OCI-LY7 (cell line): ENCODE measurements at regions not wholly inside any gene's neighbourhood (a gene's known extent, or its start where the extent isn't known, plus 50 kb on each side); places are given as distances from the start of the nearest gene placed in this dataset.

Experiments
- BruUV-seq: library from RNA; stranded (reverse); fragments of 400-500 nt; replicated peaks from 2 replicates; lab custom pipeline; 2021; lab: Mats Ljungman, UMichigan
- CTCF ChIA-PET: fragments of 300-600 bp; sonication (Branson Sonifier 250); formaldehyde crosslinking; loops from one replicate; lab custom pipeline; 2022; ENCODE audit warnings: antibody characterized with exemption; ENCODE audit not compliant: unreplicated experiment; lab: Charles Lee
- POLR2A ChIA-PET: fragments of 300-600 bp; sonication (Branson Sonifier 250); formaldehyde crosslinking; loops from one replicate; lab custom pipeline; 2022; ENCODE audit warnings: antibody characterized with exemption; lab: Charles Lee
- DNase-seq: peaks from one replicate; pipeline ENCODE4 v3.0.0-alpha.2; 2015; ENCODE audit warnings: low spot score
- H2AFZ ChIP-seq: fragments of 200-600 bp; sonication (generic), shearing (Covaris generic); 2 replicates; pipeline ENCODE4 v1.6.1; 2014; ENCODE audit warnings: mild to moderate bottlenecking, antibody characterized with exemption, low read length, moderate library complexity
- H3K27ac ChIP-seq: fragments of 200-600 bp; sonication (generic); 2 replicates; pipeline ENCODE4 v1.5.1; 2014; ENCODE audit warnings: mixed run types, low read depth, mild to moderate bottlenecking, moderate library complexity, low read length, inconsistent platforms; ENCODE audit not compliant: poor library complexity, severe bottlenecking
- H3K36me3 ChIP-seq: fragments of 200-600 bp; sonication (generic); 2 replicates; pipeline ENCODE4 v1.6.1; 2014; ENCODE audit warnings: mild to moderate bottlenecking, antibody characterized with exemption, low read length, moderate library complexity, mixed read lengths; ENCODE audit not compliant: insufficient read depth
- H3K4me1 ChIP-seq: fragments of 200-600 bp; sonication (generic); 2 replicates; pipeline ENCODE4 v1.5.1; 2014; ENCODE audit warnings: mild to moderate bottlenecking, low read length; ENCODE audit not compliant: insufficient read depth, poor library complexity, severe bottlenecking
- H3K4me2 ChIP-seq: fragments of 200-600 bp; sonication (generic); 2 replicates; pipeline ENCODE4 v1.6.1; 2014; ENCODE audit warnings: mild to moderate bottlenecking, low read length
- H3K4me3 ChIP-seq: fragments of 200-600 bp; sonication (generic); 2 replicates; pipeline ENCODE4 v1.5.1; 2014; ENCODE audit warnings: mild to moderate bottlenecking, low read depth, low read length; ENCODE audit not compliant: poor library complexity, severe bottlenecking
- H3K79me2 ChIP-seq: fragments of 200-600 bp; sonication (generic); 2 replicates; pipeline ENCODE4 v1.6.1; 2016; ENCODE audit warnings: low read depth, mild to moderate bottlenecking, low read length, moderate library complexity, mixed read lengths; ENCODE audit not compliant: insufficient read depth
- H3K9me2 ChIP-seq: fragments of 200-600 bp; sonication (generic); 2 replicates; pipeline ENCODE4 v1.6.1; 2016; ENCODE audit warnings: mild to moderate bottlenecking, low read length, mixed read lengths; ENCODE audit not compliant: insufficient read depth
- H3K9me3 ChIP-seq: fragments of 200-600 bp; sonication (generic); 2 replicates; pipeline ENCODE4 v1.6.1; 2014; ENCODE audit warnings: mild to moderate bottlenecking, mixed run types, low read length, mixed read lengths
- H4K20me1 ChIP-seq: fragments of 200-600 bp; sonication (generic); 2 replicates; pipeline ENCODE4 v1.6.1; 2014; ENCODE audit warnings: mild to moderate bottlenecking, antibody characterized with exemption, low read length, moderate library complexity, mixed read lengths; ENCODE audit not compliant: insufficient read depth
- CTCF ChIP-seq: fragments of 200-600 bp; sonication (generic); conservative IDR thresholded peaks from 2 replicates; pipeline ENCODE4 v1.5.1; 2014; ENCODE audit warnings: mild to moderate bottlenecking, antibody characterized with exemption, low read length, moderate library complexity, mixed read lengths
- EZH2phosphoT487 ChIP-seq: fragments of 200-600 bp; sonication (generic); IDR thresholded peaks from 2 replicates; pipeline ENCODE4 v1.6.1; 2018; ENCODE audit warnings: low read depth, borderline replicate concordance, mild to moderate bottlenecking, mixed run types, antibody characterized with exemption, low read length, moderate library complexity, mixed read lengths
- intact Hi-C: fragments of 100-400 bp; cut with micrococcal nuclease; formaldehyde crosslinking; loops from one replicate; pipeline ENCODE4 v1.10.0; 2022; ENCODE audit not compliant: unreplicated experiment

GRCh38 chr7:16026253-16027020 lies 340.0 kb upstream of the MEOX2 start:
- H3K9me2 ChIP-seq = no peaks in the 10 kb centered on the region
- ChIA-PET POLR2A (interaction anchor here (0.6 kb wide), 1 partner anchor 22 kb away, joined by 3 read pairs; no protein-coding TSS in a partner anchor), CTCF (no interaction called here)
- no peaks in the 10 kb centered on the region for H3K36me3 ChIP-seq
- H4K20me1 ChIP-seq = no peaks in the 10 kb centered on the region
- no peak overlapping the region for H3K4me3 ChIP-seq
- DNase-seq = no peak
- H3K4me1 ChIP-seq = no peaks in the 10 kb centered on the region
- TF ChIP-seq EZH2phosphoT487 = no peak
- no peak for TF ChIP-seq CTCF
- no peaks in the 10 kb centered on the region for H3K79me2 ChIP-seq
- no peak overlapping the region for H3K4me2 ChIP-seq
- H3K27ac ChIP-seq = no peak overlapping the region
- H2AFZ ChIP-seq = no peak overlapping the region
- H3K9me3 ChIP-seq = no peaks in the 10 kb centered on the region
- no TSS peak for BruUV-seq
- intact Hi-C loops = no loop called here

- H4K20me1 ChIP-seq = no peaks in the 10 kb centered on the region
- H3K79me2 ChIP-seq = no peaks in the 10 kb centered on the region
- intact Hi-C loops = no loop called here
- no peak overlapping the region for H3K4me2 ChIP-seq
- DNase-seq = no peak
- H3K27ac ChIP-seq = no peak overlapping the region
- H3K36me3 ChIP-seq = no peaks in the 10 kb centered on the region
- no TSS peak for BruUV-seq
- no peaks in the 10 kb centered on the region for H3K9me3 ChIP-seq
- POLR2A ChIA-PET = interaction anchor here (0.6 kb wide), 1 partner anchor 21 kb away, joined by 3 read pairs; no protein-coding TSS in a partner anchor
- CTCF ChIA-PET = no interaction called here
- TF ChIP-seq EZH2phosphoT487 (no peak), CTCF (no peak)
- no peaks in the 10 kb centered on the region for H3K9me2 ChIP-seq
- no peaks in the 10 kb centered on the region for H3K4me1 ChIP-seq
- H3K4me3 ChIP-seq = no peak overlapping the region
- H2AFZ ChIP-seq = no peak overlapping the region
Observed at GRCh38 chr7:16025696-16026095, 339.2 kb upstream of the MEOX2 start.

GRCh38 chr7:16023503-16023902 lies 337.0 kb upstream of the MEOX2 start:
- Histone ChIP-seq H3K27ac (no peak overlapping the region), H3K4me2 (no peak overlapping the region), H3K4me1 (no peaks in the 10 kb centered on the region), H3K36me3 (no peaks in the 10 kb centered on the region), H2AFZ (no peak overlapping the region), H3K9me3 (no peaks in the 10 kb centered on the region), H3K4me3 (no peak overlapping the region), H4K20me1 (no peaks in the 10 kb centered on the region), H3K79me2 (no peaks in the 10 kb centered on the region), H3K9me2 (no peaks in the 10 kb centered on the region)
- CTCF ChIA-PET = no interaction called here
- POLR2A ChIA-PET = interaction anchor here (0.6 kb wide), 1 partner anchor 1276 kb away, joined by 5 read pairs; no protein-coding TSS in a partner anchor
- DNase-seq = no peak
- BruUV-seq = no TSS peak
- TF ChIP-seq CTCF (no peak), EZH2phosphoT487 (no peak)
- intact Hi-C loops = no loop called here
